ENCODE measurements at regions not wholly inside any gene's neighbourhood (a gene's known extent, or its start where the extent isn't known, plus 50 kb on each side); places are given as distances from the start of the nearest gene placed in this dataset.

DNA sequence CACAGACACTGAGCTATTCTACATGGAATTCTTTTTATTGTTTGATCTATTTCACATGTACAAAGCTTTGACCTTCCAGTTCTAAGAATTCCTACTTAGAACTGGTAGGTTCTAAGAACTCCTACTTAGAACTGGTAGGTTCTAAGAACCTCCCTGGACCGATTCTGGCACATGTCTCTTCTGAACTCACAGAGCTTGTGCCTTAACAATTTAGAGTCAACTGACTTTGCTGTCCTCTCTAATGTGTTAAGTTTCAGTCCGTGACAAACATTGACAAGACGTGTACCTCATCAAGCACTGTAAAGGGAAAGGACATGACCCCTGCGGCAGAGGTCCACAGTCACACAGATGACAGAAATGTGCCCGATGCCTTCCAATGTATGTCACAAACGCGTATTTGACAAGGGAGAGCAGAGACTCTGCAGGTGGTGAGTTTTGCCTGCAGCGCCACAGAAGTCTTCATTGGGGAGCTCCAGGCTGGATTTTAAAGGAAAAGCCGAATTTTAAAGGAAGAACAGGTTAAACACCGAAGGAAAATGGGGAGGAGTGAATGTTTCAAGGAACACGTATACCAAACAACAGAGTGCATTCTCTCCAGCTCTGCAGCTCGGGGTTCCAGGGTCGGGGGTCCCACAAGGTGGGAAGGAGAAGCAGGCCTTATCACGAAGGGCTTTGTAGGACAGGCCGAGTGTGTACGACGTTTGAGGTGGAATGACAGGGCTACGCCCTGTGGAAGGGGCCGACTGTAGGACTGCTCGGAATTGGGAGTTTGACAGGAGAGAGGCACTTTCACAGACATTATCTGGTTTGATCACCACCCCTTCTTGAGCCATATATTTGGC is 161.1 kb upstream of the KLF14 start:
- no peak overlapping the region for H3K4me2 ChIP-seq (ENCODE audit: insufficient read depth, low read length)

DNA sequence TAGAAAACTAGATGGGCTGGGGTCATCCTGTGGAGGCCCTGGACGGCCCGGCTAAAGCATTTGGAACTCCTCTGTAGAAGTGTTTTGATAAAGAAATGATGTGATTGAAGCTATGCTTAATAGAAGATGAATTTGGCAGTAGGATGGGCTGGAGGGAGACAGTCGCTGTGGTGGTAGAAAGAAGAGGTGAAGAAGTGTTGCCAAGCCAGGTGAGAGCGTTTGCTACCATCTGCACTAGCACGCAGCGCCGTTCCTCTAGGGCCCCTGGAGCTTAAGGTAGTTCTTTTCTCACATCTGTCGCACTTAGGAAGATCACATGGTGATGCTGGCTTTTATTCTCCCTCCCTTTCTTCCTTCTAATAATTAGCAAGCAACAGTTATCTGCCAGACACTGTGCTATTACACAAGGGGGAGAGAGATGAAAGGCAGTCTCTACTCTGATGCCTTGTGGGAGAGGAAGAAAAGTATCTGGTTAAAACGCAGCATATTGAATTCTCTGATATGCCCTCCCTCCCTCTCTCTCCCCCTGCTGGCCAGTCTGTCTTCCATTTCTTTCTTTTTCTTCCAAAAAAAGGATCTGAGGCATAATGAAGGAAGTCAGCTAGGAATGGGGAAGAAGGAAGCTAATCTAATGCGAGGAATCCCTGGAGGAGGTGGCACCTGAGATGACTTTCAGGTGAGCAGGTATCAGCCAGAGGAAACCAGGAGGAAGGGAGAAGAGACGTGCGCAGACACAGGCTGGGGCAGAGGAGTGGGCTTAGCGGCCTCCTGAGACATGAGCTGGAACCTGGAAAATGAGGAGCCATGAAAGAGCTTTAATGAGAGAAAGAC is 162.3 kb upstream of the KLF14 start:
- peaks cover 82% of the 10 kb centered on the region for H4K20me1 ChIP-seq (ENCODE audit: insufficient read depth, low read length)
- H3K9ac ChIP-seq (ENCODE audit: low read depth, low read length): no peak overlapping the region
- no peaks in the 10 kb centered on the region for H3K9me3 ChIP-seq (ENCODE audit: insufficient read depth, low read length, severe bottlenecking)
- no peak overlapping the region for H3K4me3 ChIP-seq (ENCODE audit: low read depth in 1 of 2, low read length in 2 of 2)
- H3K4me2 ChIP-seq (ENCODE audit: insufficient read depth, low read length): no peak overlapping the region
- peaks cover 92% of the 10 kb centered on the region for H3K79me2 ChIP-seq (ENCODE audit: insufficient read depth, low read length)
- no peak for DNase-seq
- H3K4me1 ChIP-seq (ENCODE audit: insufficient read depth, low read length): peaks cover 40% of the 10 kb centered on the region
- no peaks in the 10 kb centered on the region for H3K27me3 ChIP-seq (ENCODE audit: insufficient read depth, low read length, poor library complexity)
- H3K36me3 ChIP-seq (ENCODE audit: insufficient read depth, low read length): peaks cover 77% of the 10 kb centered on the region
- no peak overlapping the region for H2AFZ ChIP-seq (ENCODE audit: low read depth, low read length)
- no peak for TF ChIP-seq EZH2 (IDR thresholded peaks at IDR 0.05; ENCODE audit: borderline replicate concordance, low read depth, low read length, severe bottlenecking)
- TF ChIP-seq, protein P1, sequence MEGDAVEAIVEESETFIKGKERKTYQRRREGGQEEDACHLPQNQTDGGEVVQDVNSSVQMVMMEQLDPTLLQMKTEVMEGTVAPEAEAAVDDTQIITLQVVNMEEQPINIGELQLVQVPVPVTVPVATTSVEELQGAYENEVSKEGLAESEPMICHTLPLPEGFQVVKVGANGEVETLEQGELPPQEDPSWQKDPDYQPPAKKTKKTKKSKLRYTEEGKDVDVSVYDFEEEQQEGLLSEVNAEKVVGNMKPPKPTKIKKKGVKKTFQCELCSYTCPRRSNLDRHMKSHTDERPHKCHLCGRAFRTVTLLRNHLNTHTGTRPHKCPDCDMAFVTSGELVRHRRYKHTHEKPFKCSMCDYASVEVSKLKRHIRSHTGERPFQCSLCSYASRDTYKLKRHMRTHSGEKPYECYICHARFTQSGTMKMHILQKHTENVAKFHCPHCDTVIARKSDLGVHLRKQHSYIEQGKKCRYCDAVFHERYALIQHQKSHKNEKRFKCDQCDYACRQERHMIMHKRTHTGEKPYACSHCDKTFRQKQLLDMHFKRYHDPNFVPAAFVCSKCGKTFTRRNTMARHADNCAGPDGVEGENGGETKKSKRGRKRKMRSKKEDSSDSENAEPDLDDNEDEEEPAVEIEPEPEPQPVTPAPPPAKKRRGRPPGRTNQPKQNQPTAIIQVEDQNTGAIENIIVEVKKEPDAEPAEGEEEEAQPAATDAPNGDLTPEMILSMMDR (IDR thresholded peaks at IDR 0.05; ENCODE audit: borderline replicate concordance, extremely low read depth, low read length, poor library complexity, severe bottlenecking): peak; percentile 44
- peak overlapping the region; percentile 27; the same call in 1 of the 2 replicates for H3K27ac ChIP-seq (ENCODE audit: low read length)
- ATAC-seq (ENCODE audit: insufficient read depth, low read depth): no peak

More for the DNA sequence above, 161.1 kb upstream of the KLF14 start:
- peaks cover 79% of the 10 kb centered on the region for H3K36me3 ChIP-seq (ENCODE audit: insufficient read depth, low read length)
- TF ChIP-seq EZH2 (IDR thresholded peaks at IDR 0.05; ENCODE audit: borderline replicate concordance, low read depth, low read length, severe bottlenecking): no peak
- TF ChIP-seq, protein P1 (IDR thresholded peaks at IDR 0.05; ENCODE audit: borderline replicate concordance, extremely low read depth, low read length, poor library complexity, severe bottlenecking): no peak
- H3K9me3 ChIP-seq (ENCODE audit: insufficient read depth, low read length, severe bottlenecking): no peaks in the 10 kb centered on the region
- H3K27ac ChIP-seq (ENCODE audit: low read length): peak overlapping the region; percentile 18; the same call in 1 of the 2 replicates
- DNase-seq (no peak), ATAC-seq (ENCODE audit: insufficient read depth, low read depth) (peak; percentile 7; the same call in 1 of the 3 replicates)
- peaks cover 40% of the 10 kb centered on the region for H3K4me1 ChIP-seq (ENCODE audit: insufficient read depth, low read length)
- H4K20me1 ChIP-seq (ENCODE audit: insufficient read depth, low read length): peaks cover 82% of the 10 kb centered on the region
- no peak overlapping the region for H3K4me3 ChIP-seq (ENCODE audit: low read depth in 1 of 2, low read length in 2 of 2)
- no peaks in the 10 kb centered on the region for H3K27me3 ChIP-seq (ENCODE audit: insufficient read depth, low read length, poor library complexity)
- no peak overlapping the region for H2AFZ ChIP-seq (ENCODE audit: low read depth, low read length)
- H3K79me2 ChIP-seq (ENCODE audit: insufficient read depth, low read length): peaks cover 92% of the 10 kb centered on the region
- no peak overlapping the region for H3K9ac ChIP-seq (ENCODE audit: low read depth, low read length)

- Histone ChIP-seq H3K9ac (ENCODE audit: low read depth, low read length) (no peak overlapping the region), H3K27ac (ENCODE audit: low read length) (peak overlapping the region; percentile 44)
Observed at GRCh38 chr7:130896898-130897514, 163.0 kb upstream of the KLF14 start.

More at GRCh38 chr7:130896898-130897514, 163.0 kb upstream of the KLF14 start:
- Histone ChIP-seq H3K27me3 (ENCODE audit: insufficient read depth, low read length, poor library complexity) (no peaks in the 10 kb centered on the region), H4K20me1 (ENCODE audit: insufficient read depth, low read length) (peaks cover 84% of the 10 kb centered on the region), H3K4me2 (ENCODE audit: insufficient read depth, low read length) (no peak overlapping the region), H2AFZ (ENCODE audit: low read depth, low read length) (no peak overlapping the region), H3K4me3 (ENCODE audit: low read depth in 1 of 2, low read length in 2 of 2) (no peak overlapping the region), H3K36me3 (ENCODE audit: insufficient read depth, low read length) (peaks cover 80% of the 10 kb centered on the region), H3K79me2 (ENCODE audit: insufficient read depth, low read length) (peaks cover 94% of the 10 kb centered on the region), H3K4me1 (ENCODE audit: insufficient read depth, low read length) (peaks cover 40% of the 10 kb centered on the region), H3K9me3 (ENCODE audit: insufficient read depth, low read length, severe bottlenecking) (no peaks in the 10 kb centered on the region)
- DNase-seq: peak; percentile 71
- peak; percentile 73 for ATAC-seq (ENCODE audit: insufficient read depth, low read depth)
- no peak for TF ChIP-seq EZH2 (IDR thresholded peaks at IDR 0.05; ENCODE audit: borderline replicate concordance, low read depth, low read length, severe bottlenecking)
- TF ChIP-seq, protein P1 (IDR thresholded peaks at IDR 0.05; ENCODE audit: borderline replicate concordance, extremely low read depth, low read length, poor library complexity, severe bottlenecking): peak; percentile 88
